NCI-H524 (cell line): ENCODE measurements at regions not wholly inside any gene's neighbourhood (a gene's known extent, or its start where the extent isn't known, plus 50 kb on each side); places are given as distances from the start of the nearest gene placed in this dataset.

Experiments
- DNase-seq, 2 experiments: peaks; one replicate each; lab custom pipeline; 2025; lab: John Stamatoyannopoulos, UW

- no peak for DNase-seq
Observed at GRCh38 chr3:41148901-41149300, 50.4 kb upstream of the CTNNB1 start.
